D721Med (cell line): ENCODE measurements at regions not wholly inside any gene's neighbourhood (a gene's known extent, or its start where the extent isn't known, plus 50 kb on each side); places are given as distances from the start of the nearest gene placed in this dataset.

Experiments used
- DNase-seq: peaks from one replicate; pipeline ENCODE4 v3.0.0; 2011; ENCODE audit warnings: low spot score; ENCODE audit not compliant: insufficient read length
- FAIRE-seq: peaks from 2 replicates; lab custom pipeline; 2011; peaks lifted over from hg19 to GRCh38; lab: Jason Lieb, UNC
- TF ChIP-seq, protein P1 (sequence below): IDR thresholded peaks from 2 replicates; pipeline ENCODE4 v1.5.1; 2012; ENCODE audit warnings: mild to moderate bottlenecking, control low read depth; ENCODE audit not compliant: insufficient read depth; ENCODE audit errors: missing control alignments

DNA sequence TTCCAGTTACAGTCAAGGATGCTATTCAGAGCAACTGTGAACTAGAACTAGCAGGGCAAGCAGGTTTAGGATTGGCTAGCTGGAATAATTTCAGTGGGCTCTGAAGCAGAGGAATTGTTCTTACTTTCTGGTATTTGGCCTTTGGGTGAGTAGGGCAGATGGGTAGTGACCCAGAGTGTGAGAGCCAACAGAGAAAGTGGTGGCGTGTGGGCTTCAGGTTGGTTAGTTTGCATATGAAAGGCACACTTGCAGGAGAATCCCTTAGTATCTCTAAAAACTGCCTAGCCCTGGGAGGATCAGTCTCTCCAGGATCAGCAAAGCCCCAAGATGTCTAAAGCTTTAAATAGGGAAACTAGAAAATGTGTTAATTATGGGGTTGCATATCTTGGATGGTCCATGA, 67.6 kb upstream of the LRRC8B start:
- TF ChIP-seq, protein P1, sequence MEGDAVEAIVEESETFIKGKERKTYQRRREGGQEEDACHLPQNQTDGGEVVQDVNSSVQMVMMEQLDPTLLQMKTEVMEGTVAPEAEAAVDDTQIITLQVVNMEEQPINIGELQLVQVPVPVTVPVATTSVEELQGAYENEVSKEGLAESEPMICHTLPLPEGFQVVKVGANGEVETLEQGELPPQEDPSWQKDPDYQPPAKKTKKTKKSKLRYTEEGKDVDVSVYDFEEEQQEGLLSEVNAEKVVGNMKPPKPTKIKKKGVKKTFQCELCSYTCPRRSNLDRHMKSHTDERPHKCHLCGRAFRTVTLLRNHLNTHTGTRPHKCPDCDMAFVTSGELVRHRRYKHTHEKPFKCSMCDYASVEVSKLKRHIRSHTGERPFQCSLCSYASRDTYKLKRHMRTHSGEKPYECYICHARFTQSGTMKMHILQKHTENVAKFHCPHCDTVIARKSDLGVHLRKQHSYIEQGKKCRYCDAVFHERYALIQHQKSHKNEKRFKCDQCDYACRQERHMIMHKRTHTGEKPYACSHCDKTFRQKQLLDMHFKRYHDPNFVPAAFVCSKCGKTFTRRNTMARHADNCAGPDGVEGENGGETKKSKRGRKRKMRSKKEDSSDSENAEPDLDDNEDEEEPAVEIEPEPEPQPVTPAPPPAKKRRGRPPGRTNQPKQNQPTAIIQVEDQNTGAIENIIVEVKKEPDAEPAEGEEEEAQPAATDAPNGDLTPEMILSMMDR = no peak
- DNase-seq (no peak), FAIRE-seq (no peak)

DNA sequence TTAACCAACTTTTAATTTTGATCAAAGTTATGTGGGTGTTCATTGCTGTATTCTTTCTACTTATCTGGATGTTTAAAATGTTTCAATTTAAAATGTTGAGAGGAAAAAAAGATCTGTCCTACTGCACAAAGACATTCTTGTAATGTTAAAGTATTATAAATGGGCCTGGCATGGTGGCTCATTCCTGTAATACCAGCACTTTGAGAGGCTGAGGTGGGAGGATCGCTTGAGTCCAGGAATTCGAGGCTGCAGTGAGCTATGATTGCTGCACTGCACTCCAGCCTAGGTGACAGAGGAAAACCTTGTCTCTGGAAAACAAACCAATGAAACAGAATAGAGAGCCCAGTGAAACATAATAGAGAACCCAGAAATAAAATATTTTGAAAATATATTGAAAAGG, 65.5 kb upstream of the LRRC8B start:
- DNase-seq (no peak), FAIRE-seq (no peak)
- TF ChIP-seq, protein P1 = no peak

DNA sequence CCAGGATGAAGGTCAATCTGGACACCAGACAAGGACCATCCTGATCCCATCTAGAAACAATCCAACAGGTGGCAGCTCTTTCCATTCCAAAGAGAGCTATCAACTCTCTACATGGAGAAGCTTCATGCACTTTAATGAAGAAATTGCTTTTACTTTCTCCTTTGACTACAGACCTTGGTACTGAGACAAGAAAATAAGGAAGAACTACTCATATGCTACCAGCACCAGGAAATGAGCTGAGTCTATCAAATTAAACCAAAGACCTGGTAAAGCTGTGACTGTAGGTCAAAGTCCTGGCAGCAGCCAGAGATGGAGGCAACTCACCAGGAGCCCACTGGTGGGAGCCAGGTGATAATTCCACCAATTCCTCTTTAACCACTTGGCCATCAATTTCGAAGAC, 64.3 kb upstream of the LRRC8B start:
- TF ChIP-seq, protein P1 = no peak
- FAIRE-seq (no peak), DNase-seq (no peak)

DNA sequence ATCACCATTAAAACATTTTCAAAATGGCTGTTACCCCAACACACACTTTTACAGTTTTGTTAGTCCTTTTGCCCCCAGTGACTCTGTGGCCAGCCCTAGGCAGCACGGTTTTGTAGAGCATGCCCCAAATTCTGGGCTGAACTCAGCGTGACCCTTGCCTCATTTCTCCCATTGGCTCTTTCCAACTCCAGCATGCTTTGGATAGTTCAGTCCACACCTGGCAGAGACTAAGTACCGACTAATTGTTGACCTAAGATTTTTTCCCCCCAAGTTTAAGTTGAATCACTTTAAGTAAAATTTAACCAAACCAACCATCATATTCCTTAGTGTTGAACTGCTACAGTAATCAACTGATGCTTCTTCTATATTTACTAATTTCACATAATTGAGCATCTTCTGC, 62.4 kb upstream of the LRRC8B start:
- TF ChIP-seq, protein P1 = no peak
- no peak for DNase-seq
- no peak for FAIRE-seq

DNA sequence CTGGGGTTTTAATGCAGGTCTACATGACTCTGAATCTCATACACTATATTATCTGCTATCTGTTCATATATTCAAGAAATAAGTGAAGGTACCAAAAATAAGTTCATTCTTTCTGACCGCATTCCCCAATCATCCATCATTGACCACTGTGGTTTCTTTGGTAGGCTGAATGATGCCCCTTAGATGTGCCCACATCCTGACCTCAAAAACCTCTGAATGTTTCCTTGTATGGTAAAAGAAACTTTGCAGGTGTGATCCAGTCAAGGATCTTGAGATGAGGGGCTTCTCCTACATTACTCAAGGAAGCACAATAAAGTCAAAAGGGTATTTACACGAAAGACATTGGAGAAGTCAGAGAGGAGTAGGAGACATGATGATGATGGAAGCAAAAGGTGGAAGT, 60.6 kb upstream of the LRRC8B start:
- DNase-seq (no peak), FAIRE-seq (no peak)
- TF ChIP-seq, protein P1 = no peak

DNA sequence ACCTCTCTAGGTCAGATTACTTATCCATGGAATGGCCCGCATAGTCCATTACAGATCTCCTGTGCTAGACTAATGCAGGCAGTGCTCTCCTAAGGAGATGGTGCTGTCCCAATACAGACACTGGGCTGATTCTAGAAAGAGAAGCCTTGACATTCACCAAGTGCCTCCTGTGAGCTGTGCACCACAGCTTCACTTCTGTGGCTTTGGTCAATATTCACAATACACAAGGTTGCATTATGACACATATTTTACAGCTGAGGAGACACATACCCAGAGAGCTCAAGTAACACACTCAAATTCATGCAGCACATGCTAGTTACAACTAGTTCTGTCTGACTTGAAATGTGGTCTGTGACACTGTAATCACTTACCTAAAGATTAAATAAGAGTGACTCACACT, 59.4 kb upstream of the LRRC8B start:
- TF ChIP-seq, protein P1 = no peak
- DNase-seq = no peak
- no peak for FAIRE-seq

DNA sequence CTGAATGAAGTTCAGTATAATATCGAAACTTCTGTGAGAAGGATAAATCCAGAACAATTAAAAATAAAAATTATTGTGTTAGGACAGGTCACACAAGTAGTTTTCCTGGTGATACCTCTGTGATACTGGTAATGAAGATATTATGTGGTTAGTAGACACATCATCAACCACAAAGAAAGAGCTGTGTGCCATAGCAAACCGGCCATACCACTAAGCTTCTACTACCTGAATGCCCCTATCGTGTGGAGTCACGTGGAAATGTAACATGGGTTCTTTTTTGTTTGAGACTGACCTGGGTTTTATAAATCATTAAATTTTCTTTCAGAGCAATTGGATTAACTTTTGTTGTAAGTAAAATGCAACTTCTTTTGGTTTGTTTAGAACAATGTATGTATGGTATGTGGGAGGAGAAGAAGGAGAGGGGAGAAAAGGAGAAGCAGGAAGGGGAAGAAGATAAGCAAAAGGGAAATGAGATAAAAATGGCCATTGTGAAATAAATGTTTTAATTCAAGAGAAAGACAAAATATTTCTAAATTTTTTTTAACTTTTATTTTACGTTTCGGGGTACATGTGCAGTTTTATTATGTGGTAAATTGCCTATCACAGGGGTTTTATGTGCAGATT, 58.2 kb upstream of the LRRC8B start:
- TF ChIP-seq, protein P1 = no peak
- FAIRE-seq (no peak), DNase-seq (no peak)
